ENCODE measurements at regions not wholly inside any gene's neighbourhood (a gene's known extent, or its start where the extent isn't known, plus 50 kb on each side); places are given as distances from the start of the nearest gene placed in this dataset.

GRCh38 chr10:60663850-60664249 is 114.4 kb upstream of the CDK1 start:
- Histone ChIP-seq H3K27ac (ENCODE audit: low read depth in 1 of 2, low read length in 2 of 2) (no peak overlapping the region), H3K4me3 (ENCODE audit: low read depth in 1 of 3, low read length in 3 of 3) (no peak overlapping the region), H3K4me1 (ENCODE audit: control insufficient read depth in 4 of 4, insufficient read depth in 4 of 4, low read length in 3 of 4) (no peaks in the 10 kb centered on the region), H3K27me3 (ENCODE audit: control insufficient read depth in 4 of 4, insufficient read depth in 4 of 4, low read length in 3 of 4) (peaks cover 0 to 3% (median 0%) of the 10 kb centered on the region in 4 donors), H3K9me3 (ENCODE audit: control insufficient read depth in 4 of 4, low read length in 3 of 4) (no peaks in the 10 kb centered on the region), H3K36me3 (ENCODE audit: control insufficient read depth in 4 of 4, insufficient read depth in 3 of 4, low read depth in 1 of 4, low read length in 3 of 4) (no peaks in the 10 kb centered on the region), H3K9ac (ENCODE audit: low read depth in 1 of 2, low read length in 2 of 2) (no peak overlapping the region)
- DNase-seq (ENCODE audit: low spot score) = no peak
- WGBS = 31% methylated on average over 7 of the region's 7 CpGs
- TF ChIP-seq CTCF (IDR thresholded peaks at IDR 0.05; ENCODE audit: low read depth, low read length, missing input control) (no peak), NR2F2 (IDR thresholded peaks at IDR 0.05) (no peak), RXRA (IDR thresholded peaks at IDR 0.05) (no peak), YY1 (IDR thresholded peaks at IDR 0.05) (no peak), TAF1 (conservative IDR thresholded peaks at IDR 0.05) (no peak), EGR1 (IDR thresholded peaks at IDR 0.05; ENCODE audit: low read depth in 2 of 2) (no peak), HNF4G (IDR thresholded peaks at IDR 0.05) (no peak), FOXA2 (IDR thresholded peaks at IDR 0.05) (no peak), RAD21 (IDR thresholded peaks at IDR 0.05) (no peak), ZBTB33 (IDR thresholded peaks at IDR 0.05) (no peak), SP1 (IDR thresholded peaks at IDR 0.05) (no peak), GABPA (IDR thresholded peaks at IDR 0.05 in 1 of 2, conservative IDR thresholded peaks at IDR 0.05 in 1 of 2) (no peak), FOXA1 (IDR thresholded peaks at IDR 0.05) (no peak), HNF4A (conservative IDR thresholded peaks at IDR 0.05) (no peak), REST (IDR thresholded peaks at IDR 0.05) (no peak), JUND (IDR thresholded peaks at IDR 0.05) (no peak), MAX (IDR thresholded peaks at IDR 0.05) (no peak)
- TF ChIP-seq, protein P1, sequence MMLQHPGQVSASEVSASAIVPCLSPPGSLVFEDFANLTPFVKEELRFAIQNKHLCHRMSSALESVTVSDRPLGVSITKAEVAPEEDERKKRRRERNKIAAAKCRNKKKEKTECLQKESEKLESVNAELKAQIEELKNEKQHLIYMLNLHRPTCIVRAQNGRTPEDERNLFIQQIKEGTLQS (IDR thresholded peaks at IDR 0.05) = no peak

Data from liver (tissue), 8 donors.